ENCODE measurements at regions not wholly inside any gene's neighbourhood (a gene's known extent, or its start where the extent isn't known, plus 50 kb on each side); places are given as distances from the start of the nearest gene placed in this dataset.
A peak's percentile ranks its signal among the peaks of the same experiment; 100 is the strongest.

DNA sequence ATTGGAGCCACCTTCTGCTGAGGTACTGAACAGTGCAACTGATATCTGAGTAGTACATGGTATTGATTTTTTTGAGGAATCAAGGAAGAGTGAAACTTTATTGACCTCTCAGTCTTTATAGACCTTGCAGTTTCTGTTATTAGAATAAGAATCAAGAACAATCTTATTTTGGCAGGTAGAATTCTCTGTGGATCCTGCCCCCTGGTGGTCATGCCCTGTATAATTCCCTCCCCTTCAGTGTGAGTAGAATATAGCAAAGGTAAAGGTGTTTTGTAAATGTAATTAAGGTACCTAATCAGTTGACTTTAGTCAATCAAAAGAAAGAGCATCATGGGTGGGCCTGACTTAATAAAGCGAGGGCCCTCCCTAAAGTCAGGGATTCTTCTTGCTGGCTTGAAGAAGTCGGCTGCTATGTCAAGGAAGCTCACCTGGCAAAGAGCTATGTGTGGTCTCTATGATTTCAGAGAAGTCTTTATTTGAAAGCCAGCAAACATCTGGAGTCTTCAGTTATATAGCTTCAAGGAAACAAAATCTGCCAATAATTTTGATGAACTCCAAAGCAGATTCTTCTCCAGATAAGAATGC is 142.8 kb downstream of the LSM5 start:
- no peaks in the 10 kb centered on the region for H3F3A ChIP-seq (ENCODE audit: insufficient read depth, low read length, poor library complexity, severe bottlenecking)
- no peaks in the 10 kb centered on the region for H3K27me3 ChIP-seq (ENCODE audit: insufficient read depth, low read depth, low read length)
- H3K27ac ChIP-seq (ENCODE audit: low read length): no peak overlapping the region
- no peak overlapping the region for H2AFZ ChIP-seq (ENCODE audit: low read depth, low read length)
- no peak overlapping the region for H3K4me3 ChIP-seq (ENCODE audit: low read length)
- no peak overlapping the region for H3K9ac ChIP-seq (ENCODE audit: low read length)
- no peaks in the 10 kb centered on the region for H3K36me3 ChIP-seq (ENCODE audit: insufficient read depth, low read length)
- H4K20me1 ChIP-seq (ENCODE audit: insufficient read depth): no peaks in the 10 kb centered on the region
- H3K9me3 ChIP-seq (ENCODE audit: low read length): no peaks in the 10 kb centered on the region
- H3K9me2 ChIP-seq (ENCODE audit: insufficient read depth, low read length): no peaks in the 10 kb centered on the region
- H3K4me2 ChIP-seq (ENCODE audit: low read length): no peak overlapping the region
- no peak for TF ChIP-seq EZH2 (IDR thresholded peaks at IDR 0.05; ENCODE audit: borderline replicate concordance, insufficient read depth, low read length, poor library complexity, severe bottlenecking)
- no peak for TF ChIP-seq POLR2AphosphoS5 (IDR thresholded peaks at IDR 0.05)
- peak; percentile 62 for TF ChIP-seq SMC3 (conservative IDR thresholded peaks at IDR 0.05; ENCODE audit: poor library complexity)
- no peak for TF ChIP-seq MXI1 (conservative IDR thresholded peaks at IDR 0.05; ENCODE audit: poor library complexity, severe bottlenecking)
- no peak for TF ChIP-seq EP300 (conservative IDR thresholded peaks at IDR 0.05; ENCODE audit: poor library complexity, severe bottlenecking)
- peak; percentile 52 for TF ChIP-seq RAD21 (conservative IDR thresholded peaks at IDR 0.05)
- TF ChIP-seq, protein P1, sequence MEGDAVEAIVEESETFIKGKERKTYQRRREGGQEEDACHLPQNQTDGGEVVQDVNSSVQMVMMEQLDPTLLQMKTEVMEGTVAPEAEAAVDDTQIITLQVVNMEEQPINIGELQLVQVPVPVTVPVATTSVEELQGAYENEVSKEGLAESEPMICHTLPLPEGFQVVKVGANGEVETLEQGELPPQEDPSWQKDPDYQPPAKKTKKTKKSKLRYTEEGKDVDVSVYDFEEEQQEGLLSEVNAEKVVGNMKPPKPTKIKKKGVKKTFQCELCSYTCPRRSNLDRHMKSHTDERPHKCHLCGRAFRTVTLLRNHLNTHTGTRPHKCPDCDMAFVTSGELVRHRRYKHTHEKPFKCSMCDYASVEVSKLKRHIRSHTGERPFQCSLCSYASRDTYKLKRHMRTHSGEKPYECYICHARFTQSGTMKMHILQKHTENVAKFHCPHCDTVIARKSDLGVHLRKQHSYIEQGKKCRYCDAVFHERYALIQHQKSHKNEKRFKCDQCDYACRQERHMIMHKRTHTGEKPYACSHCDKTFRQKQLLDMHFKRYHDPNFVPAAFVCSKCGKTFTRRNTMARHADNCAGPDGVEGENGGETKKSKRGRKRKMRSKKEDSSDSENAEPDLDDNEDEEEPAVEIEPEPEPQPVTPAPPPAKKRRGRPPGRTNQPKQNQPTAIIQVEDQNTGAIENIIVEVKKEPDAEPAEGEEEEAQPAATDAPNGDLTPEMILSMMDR (IDR thresholded peaks at IDR 0.05; ENCODE audit: poor library complexity, severe bottlenecking): peak; percentile 54
- H3K79me2 ChIP-seq (replicated peaks; ENCODE audit: insufficient read depth, low read length): no peaks in the 10 kb centered on the region

DNA sequence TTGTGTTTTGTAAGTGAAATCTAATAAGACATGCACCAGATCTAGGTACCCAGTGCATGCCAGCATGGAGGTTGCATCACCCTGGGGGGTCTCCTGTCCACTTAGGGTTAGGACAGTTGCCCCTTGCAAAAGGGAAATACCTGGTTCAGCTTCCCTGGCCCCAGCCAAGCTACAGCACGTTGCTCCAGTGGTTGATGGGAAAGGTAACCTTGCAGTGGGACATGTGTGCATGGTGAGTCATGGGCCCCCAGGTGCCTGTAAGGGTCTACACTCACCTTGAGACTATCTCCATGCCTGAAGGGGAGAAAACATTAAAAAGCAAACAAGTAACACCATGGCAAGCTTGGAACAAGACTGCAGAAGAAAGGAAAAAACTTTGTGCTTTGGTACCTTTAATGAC is 143.9 kb downstream of the LSM5 start:
- TF ChIP-seq MXI1 (conservative IDR thresholded peaks at IDR 0.05; ENCODE audit: poor library complexity, severe bottlenecking) (no peak), EP300 (conservative IDR thresholded peaks at IDR 0.05; ENCODE audit: poor library complexity, severe bottlenecking) (no peak), TAF1 (IDR thresholded peaks at IDR 0.05; ENCODE audit: low read depth) (no peak), EZH2 (IDR thresholded peaks at IDR 0.05; ENCODE audit: borderline replicate concordance, insufficient read depth, low read length, poor library complexity, severe bottlenecking) (no peak), POLR2AphosphoS5 (IDR thresholded peaks at IDR 0.05) (no peak), SMC3 (conservative IDR thresholded peaks at IDR 0.05; ENCODE audit: poor library complexity) (no peak), RAD21 (conservative IDR thresholded peaks at IDR 0.05) (no peak)
- TF ChIP-seq, protein P2, sequence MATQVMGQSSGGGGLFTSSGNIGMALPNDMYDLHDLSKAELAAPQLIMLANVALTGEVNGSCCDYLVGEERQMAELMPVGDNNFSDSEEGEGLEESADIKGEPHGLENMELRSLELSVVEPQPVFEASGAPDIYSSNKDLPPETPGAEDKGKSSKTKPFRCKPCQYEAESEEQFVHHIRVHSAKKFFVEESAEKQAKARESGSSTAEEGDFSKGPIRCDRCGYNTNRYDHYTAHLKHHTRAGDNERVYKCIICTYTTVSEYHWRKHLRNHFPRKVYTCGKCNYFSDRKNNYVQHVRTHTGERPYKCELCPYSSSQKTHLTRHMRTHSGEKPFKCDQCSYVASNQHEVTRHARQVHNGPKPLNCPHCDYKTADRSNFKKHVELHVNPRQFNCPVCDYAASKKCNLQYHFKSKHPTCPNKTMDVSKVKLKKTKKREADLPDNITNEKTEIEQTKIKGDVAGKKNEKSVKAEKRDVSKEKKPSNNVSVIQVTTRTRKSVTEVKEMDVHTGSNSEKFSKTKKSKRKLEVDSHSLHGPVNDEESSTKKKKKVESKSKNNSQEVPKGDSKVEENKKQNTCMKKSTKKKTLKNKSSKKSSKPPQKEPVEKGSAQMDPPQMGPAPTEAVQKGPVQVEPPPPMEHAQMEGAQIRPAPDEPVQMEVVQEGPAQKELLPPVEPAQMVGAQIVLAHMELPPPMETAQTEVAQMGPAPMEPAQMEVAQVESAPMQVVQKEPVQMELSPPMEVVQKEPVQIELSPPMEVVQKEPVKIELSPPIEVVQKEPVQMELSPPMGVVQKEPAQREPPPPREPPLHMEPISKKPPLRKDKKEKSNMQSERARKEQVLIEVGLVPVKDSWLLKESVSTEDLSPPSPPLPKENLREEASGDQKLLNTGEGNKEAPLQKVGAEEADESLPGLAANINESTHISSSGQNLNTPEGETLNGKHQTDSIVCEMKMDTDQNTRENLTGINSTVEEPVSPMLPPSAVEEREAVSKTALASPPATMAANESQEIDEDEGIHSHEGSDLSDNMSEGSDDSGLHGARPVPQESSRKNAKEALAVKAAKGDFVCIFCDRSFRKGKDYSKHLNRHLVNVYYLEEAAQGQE (IDR thresholded peaks at IDR 0.05; ENCODE audit: borderline replicate concordance): no peak
- TF ChIP-seq, protein P1 (IDR thresholded peaks at IDR 0.05; ENCODE audit: poor library complexity, severe bottlenecking): no peak
- Histone ChIP-seq H3K79me2 (replicated peaks; ENCODE audit: insufficient read depth, low read length) (no peaks in the 10 kb centered on the region), H3K4me2 (ENCODE audit: low read length) (no peak overlapping the region), H2AFZ (ENCODE audit: low read depth, low read length) (no peak overlapping the region), H3K4me3 (ENCODE audit: low read length) (no peak overlapping the region), H4K20me1 (ENCODE audit: insufficient read depth) (no peaks in the 10 kb centered on the region), H3K9me2 (ENCODE audit: insufficient read depth, low read length) (no peaks in the 10 kb centered on the region), H3F3A (ENCODE audit: insufficient read depth, low read length, poor library complexity, severe bottlenecking) (no peaks in the 10 kb centered on the region), H3K27ac (ENCODE audit: low read length) (no peak overlapping the region), H3K36me3 (ENCODE audit: insufficient read depth, low read length) (no peaks in the 10 kb centered on the region), H3K9me3 (ENCODE audit: low read length) (no peaks in the 10 kb centered on the region), H3K27me3 (ENCODE audit: insufficient read depth, low read depth, low read length) (no peaks in the 10 kb centered on the region), H3K9ac (ENCODE audit: low read length) (no peak overlapping the region)

Data from neural cell (in vitro differentiated cells).